GM19025 (cell line): ENCODE measurements at regions not wholly inside any gene's neighbourhood (a gene's known extent, or its start where the extent isn't known, plus 50 kb on each side); places are given as distances from the start of the nearest gene placed in this dataset.

ENCODE experiments used
- ATAC-seq: cut with Tn5 transposase; IDR thresholded peaks from one replicate; pipeline ENCODE4 v1.9.1; 2021; ENCODE audit warnings: mild to moderate bottlenecking, low read depth, moderate library complexity; ENCODE audit not compliant: unreplicated experiment

DNA sequence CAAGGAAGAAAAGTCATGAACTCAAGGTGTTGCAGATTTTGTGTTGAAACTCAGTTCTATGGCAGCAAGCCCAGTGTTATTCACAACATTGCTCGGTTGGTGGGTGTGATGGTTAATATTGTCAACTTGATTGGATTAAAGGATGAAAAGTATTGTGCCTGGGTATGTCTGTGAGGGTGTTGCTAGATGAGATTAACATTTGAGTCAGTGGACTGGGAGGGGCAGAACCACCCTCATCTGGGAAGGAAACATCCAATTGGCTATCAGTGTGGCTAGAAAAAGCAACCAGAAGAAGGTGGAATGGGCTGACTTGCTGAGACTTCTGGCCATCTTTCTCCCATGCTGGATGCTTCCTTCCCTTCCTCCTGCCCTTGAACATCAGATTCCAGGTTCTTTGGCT is 353.2 kb downstream of the ADRA2A start:
- ATAC-seq, result no peak

DNA sequence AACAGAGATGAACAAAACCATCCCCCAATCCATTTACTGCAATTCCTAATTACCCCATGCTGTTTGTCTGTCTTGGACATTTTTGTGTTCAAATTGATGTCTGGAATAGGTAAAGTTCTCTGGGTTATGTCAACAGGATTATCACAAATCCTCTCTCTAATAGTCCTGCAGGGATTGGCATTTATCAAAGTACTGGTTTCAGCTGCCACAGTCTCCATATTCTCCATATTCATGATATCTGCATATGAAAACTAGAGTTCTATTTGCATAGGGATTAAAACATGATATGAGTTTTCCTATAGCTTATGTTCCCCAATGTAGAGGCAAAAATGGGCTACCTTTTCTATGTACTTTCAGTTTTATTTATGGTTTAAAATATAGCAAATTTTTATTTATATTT is 355.8 kb downstream of the ADRA2A start:
- ATAC-seq, result no peak

DNA sequence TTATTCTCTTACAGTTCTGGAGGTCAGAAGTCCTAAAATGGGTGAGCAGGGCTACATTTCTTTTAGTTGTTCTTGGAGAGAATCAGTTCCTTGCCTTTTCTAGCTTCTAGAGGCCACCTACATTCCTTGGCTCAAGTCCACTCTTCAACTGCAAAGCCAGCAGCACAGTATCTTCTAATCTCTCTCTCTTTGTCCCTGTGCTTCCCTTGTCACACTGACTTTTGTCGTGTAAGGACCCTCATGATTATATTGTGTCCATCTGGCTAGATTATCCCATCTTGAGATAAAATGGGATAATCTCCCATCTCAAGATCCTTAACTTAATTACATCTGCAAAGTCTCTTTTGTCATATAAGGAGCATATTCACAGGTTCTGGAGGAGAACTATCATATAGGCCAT is 359.0 kb downstream of the ADRA2A start:
- no peak for ATAC-seq

DNA sequence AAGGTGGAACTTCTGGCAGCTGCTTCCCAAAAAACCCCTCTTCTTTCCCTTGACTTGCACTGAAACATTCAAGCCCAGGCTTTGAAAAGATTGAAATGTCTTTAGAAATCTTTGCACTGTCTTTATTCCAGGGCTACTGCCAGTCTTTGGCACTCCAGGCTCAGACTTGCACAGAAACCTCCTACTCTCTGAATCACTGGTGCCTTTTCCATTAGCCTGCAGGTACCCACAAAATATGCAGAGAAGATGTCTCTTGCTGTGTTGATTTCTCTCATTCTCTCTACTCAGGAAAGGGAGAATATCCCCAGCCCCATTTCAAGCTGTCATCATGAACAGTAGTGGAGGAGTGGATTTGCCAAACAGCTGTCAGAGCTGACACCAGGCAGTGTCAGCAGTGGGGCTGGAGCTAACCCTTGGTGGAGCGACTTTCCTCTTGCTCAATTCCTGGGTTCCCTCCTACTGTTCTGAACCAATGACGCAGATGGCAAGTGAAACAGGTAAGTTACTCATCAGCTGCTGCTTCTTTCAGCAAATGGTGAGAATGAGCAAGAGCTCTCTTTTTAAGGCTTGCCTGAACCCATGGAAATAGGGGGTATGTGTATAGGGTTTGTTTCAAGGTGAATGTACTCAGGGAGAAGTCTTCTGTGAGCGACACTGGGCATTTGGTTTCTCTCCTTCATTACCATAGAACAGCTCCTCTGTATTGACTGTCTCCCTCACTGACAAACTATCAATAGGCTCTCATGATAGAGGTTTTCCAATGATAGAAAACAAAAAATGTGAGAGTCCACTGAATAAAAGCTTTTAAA is 362.4 kb downstream of the ADRA2A start:
- ATAC-seq, result no peak

DNA sequence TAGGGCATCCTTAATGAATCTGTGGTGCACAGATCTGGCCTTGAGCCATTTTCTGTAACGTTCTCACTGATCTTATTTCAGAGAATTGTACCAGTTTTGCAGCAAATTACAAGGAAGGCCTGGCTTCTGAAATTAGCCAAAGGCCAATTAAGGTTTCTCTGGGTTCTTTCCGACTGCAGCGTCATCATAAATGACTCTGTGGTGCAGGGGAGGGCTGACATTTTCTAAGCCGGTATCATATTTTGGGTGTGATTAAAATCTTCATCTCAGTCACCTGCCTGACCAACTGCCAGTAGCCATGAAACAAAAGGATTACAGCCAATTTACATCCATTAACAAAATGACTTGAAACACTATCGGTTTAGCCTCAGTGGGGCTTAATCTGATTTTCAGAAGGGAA is 363.7 kb downstream of the ADRA2A start:
- ATAC-seq, result no peak

DNA sequence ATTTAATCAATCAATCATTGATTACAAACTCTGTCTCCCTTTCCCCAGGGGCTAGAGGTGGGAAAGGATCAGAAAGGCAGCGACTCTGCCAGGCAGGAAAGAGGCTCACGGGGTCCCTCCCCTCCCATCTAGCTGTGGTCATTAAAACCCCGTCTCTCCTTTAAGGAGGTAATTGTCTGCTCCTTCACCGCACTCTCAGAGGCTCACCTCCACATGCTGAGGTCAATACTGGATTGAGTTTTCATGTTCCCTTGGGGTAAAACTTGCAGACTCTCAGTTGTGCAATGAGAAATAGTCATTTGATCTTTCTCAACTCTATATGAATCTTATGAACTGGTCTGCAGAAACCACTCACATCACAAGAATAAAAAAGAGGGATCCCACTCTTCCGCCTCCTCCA is 368.8 kb downstream of the ADRA2A start:
- ATAC-seq, result no peak

DNA sequence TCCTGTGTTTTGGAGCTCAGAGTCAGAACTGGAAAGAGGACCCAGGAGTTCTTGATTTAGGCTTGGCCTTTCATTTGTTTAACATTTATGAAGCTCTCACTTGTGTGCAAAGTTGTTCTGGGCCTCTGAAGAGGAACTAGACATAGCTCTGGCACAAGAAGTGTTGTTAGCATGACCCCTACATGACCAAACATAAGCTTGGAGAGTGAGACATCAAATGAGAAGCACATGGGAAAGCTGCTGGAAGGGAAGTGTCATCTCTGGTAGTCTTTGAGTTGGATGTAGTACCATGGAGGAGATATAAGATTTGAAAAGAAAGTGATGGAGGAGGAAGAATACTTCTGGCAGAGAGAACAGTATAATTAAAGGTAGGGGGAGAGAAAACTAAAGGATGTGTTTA is 370.1 kb downstream of the ADRA2A start:
- ATAC-seq, result no peak

DNA sequence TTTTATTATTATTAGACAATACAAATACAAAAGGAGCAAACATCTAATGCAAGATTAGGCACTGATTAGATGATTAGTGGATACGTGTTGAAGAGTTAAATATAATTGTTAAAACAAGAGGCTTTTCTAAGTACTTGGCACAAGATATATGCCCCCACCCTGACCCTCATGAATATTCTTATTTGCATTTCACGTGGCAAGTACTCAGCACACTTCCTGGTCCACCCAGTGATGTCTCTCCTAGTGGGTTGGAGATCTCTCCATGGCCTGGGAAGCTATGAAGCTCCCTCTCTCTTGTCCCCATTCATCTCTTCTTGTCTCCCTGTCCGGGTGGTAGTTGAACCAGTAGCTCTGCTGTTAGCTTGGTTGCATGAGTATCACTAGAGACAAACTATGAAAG is 375.3 kb downstream of the ADRA2A start:
- no peak for ATAC-seq

DNA sequence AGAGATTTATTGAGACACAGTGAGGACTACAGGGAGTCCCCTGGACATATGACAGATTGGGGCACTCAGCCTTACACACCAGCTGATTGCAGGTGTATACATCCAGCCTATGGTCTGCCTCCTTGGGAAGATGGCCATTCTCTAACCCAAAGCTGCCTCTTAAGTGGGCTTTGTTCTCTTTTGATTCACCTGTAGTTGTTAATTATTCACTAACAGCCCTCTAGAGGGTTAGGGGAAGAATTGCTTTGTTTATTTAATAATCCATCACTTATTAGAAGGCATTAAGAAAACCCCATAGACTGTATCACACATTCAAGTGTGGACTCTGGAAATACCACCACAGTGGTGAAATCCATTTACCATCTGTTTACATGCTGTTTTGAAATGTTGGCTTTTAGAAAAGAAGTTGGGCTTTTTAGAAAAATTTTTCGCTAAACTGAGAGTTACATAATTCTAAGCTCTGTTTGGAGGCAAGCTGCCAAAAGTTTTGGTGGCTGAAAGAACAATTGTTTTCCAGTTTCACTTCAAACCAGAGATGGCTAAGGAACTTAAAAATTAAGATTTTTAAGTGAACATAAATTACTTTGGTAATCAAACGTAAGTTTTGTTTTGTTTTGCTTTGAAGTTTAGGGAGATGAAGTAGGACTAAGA is 379.1 kb downstream of the ADRA2A start:
- ATAC-seq, result no peak

DNA sequence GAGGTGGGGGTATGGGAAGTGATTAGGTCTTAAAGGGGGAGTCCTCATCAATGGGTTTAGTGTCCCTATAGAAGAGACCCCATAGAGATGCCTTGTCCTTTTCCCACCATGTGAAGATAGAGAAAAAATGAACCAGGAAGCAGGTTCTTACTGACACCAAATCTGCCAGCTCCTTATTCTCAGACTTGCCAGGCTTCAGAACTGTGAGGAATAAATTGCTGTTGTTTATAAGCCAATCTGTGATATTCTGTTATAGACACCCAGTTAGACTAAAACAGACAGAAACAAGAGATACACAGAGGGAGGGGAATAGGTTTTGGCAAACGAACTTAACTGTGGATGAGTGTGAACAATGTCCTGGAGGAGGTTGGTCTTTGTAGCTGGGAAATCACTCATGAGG is 381.4 kb downstream of the ADRA2A start:
- no peak for ATAC-seq

DNA sequence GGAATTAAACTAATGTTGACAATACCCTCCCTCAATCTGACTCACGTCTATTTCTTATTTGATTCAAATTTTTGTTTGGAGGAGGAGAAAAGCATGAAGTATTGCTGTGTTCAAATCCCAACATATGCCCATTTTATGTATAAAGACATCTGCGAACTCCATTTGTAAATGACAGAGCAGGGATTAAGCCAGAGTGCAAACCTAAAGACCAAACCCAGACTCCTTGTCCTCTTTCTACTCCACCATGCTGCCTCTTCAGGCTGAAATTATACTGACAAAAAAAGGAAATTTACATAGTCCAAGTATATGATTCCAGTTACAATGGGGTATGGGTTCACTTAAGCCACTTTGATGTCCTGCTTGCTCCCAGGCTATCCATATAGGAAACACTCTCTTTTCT is 383.1 kb downstream of the ADRA2A start:
- no peak for ATAC-seq

DNA sequence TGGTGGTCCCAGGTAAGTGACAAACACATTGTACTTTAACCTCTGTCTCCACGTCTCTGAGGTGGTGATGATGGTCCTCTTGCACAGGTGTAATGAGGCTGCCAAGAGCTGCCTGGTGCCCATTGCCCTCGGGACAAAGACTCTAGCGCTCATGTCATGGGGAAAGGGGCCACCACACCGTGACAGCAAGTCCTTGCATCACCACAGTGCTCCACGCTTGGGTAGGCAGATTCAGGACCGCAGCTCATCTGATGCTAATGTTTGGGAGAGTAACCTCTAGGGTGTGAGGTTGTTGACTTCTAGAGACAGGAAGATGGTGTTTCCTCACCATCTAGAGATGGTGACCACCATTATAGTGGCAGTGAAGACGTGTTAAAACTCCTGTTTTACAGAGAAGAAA is 395.6 kb downstream of the ADRA2A start:
- ATAC-seq, result no peak

DNA sequence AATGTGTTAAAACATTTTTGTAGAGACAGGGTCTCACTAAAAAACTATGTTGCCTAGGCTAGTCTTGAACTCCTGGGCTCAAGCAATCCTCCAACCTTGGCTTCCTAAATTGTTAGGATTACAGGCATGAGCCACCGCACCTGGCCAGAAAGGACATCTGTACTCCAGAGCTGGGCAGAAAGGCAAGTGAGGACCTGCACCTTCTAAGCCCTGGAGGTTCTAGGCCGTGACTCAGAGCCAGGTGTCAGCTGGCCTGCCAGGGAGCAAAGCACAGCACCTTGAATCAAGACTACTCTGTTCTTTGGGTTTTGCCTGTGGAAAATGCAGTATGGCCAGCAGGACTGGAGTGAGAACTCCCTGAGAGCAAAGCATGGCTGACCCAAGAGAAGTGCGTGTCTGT is 396.5 kb downstream of the ADRA2A start:
- no peak for ATAC-seq

DNA sequence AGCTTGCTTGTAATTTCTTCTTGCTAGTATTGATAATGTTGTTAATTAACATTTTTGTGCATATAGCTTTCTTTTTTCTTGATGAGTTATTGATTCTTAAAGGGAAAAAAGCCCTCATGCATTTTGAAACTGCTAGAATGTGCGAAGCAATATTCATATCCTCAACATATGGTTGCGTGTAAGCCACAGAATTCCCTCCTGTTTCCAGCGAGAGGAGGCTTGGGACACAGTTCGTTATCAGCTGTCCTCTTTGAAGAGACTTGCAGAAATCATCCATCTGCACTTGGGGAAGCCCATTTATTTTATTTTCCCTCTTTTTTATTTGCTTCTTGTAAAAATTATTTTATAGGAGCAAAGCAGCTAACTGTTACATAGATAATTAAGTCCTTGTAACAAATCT is 398.0 kb downstream of the ADRA2A start:
- ATAC-seq, result no peak

DNA sequence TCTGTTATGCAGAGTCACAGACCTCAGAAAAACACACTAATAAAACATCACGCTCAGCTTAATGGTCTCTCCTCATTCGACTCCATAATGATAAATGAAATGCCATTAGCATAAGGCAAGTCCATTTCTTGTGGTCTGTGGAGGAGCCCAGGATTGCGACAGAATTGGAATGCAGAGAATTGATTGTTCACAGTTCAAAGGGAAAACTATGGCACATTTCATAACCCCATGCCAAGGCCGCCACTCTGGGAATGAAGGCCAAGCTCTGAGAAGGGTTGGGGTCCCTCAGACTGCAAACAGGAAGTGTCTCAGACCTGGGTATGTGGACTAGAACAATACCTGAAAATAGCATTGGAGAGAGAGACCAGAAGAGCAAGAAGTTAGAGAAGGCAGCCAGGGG is 398.9 kb downstream of the ADRA2A start:
- no peak for ATAC-seq

DNA sequence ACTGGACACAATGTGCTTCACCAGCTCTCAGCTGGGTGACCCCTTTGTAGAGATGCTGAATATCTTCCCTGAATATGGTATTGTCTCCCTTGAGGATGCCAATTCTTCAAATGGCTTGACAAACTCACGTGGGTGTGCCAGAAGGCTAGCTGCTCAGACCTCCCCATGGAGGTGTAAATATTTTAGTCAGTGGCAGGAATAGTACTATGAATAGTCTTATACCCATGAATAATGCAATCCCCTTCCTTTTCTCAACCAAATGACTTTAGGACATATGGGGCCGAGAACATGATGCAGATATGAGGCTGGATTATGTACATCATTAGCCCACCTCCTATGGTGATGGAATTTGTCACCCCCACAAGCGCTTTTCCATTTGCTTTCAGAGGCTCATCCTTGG is 401.8 kb downstream of the ADRA2A start:
- no peak for ATAC-seq

DNA sequence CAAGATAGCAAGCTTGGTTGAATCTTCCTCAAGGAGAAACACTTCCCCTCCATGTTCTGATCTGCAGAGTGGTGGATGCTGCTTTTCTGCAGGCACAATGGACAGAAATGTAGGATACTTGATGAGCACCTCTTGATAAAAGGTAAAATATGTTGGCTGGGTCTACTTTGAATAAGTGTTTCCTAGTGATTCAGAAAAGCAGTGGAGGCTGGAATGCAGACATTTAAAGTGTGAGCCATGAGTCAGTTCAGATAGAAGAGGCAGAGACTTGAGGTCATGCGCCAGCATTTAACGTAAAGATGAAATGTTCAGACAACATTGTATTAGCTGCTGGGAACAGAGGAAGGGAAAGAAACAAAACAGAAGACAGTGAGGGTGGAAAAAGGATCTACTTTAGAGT is 403.1 kb downstream of the ADRA2A start:
- no peak for ATAC-seq

DNA sequence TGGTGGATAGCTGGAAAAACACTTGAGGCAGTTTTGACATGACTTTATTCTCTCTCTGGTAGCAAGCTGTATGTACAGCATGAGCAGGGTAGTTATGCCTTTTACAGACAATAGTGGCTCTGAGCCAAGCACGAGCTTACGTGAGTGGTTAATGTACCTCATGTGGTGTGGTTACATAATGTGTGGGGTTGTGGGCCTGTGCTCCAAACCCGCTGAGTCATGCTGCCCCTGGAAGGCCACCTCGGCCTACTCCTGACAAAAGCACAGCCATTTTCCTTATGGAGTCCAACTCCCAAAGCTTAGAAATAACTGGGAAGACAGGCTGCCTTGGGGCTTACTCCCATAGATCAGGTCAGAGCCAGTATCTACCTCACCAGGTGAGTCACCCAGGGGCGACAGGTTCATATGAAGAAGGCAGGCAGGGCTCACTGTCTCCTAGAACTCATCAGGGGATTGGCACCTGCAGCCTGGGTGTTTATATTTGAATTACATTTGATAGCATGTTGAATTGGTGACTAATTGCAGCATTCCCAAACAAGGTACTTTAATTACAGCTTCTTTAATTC is 404.5 kb downstream of the ADRA2A start:
- no peak for ATAC-seq

DNA sequence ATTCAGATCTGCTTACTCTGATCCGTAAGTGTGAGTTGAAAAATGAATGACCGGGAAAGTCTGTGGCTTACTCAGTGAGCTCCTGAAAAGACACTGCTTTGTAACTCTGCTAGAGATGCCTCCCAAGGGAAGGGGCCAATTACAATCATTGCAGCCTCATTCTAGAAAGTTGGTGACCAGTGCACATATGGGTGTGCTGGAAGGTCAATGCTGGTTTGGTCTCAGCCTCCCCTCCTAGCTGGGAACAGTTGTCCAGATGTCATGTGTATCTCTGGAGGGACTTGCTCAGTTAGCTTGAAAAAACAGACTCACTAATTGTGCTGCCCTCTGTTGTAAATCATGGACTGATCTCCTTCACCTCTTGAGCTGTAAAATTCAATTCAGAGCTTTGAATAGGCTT is 405.0 kb downstream of the ADRA2A start:
- ATAC-seq, result no peak

DNA sequence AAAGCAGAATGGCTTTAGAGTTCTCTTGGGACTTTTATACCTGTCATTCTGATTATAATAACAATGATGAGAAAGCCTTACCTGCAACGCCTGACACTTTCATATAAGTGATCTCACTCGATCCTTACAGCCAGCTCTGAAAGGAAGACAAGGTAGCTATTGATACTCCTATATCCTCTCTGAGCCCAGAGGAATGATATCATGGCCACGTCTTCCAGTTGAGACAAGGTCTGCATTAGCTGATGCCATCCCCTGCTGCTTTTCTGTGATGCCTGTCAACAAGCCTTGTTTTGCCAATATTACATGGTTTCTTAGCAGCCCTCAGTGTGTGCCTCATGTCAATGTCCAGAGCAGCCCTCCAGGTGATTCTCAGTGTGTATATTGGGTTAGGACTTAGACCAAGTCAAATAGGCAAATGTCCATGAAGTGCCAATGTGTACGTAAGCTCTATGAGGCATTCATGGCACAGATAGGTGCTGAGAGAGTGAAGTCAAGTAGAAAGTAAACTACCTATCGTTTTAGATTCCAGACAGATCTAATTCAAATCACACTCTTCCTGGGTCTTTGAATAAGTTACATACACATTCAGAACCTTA is 405.9 kb downstream of the ADRA2A start:
- no peak for ATAC-seq

DNA sequence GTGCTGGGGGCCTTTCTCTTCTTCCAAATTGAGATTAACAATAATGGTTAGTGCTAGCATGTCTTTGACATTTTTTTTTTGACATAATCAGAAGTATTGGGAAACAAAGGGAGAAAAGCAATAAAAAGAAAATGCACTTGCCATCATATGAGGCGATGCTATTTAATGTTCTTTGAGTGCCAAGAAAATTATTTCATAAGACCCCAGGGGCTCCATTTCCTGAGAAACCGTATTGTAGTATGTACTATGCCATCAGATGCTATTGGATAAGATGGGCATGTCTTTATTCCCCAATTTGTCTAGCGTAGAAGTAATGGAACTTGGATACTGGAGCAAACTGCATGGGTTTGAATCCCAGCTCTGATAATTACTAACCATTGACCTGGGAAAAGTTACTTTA is 408.9 kb downstream of the ADRA2A start:
- no peak for ATAC-seq

DNA sequence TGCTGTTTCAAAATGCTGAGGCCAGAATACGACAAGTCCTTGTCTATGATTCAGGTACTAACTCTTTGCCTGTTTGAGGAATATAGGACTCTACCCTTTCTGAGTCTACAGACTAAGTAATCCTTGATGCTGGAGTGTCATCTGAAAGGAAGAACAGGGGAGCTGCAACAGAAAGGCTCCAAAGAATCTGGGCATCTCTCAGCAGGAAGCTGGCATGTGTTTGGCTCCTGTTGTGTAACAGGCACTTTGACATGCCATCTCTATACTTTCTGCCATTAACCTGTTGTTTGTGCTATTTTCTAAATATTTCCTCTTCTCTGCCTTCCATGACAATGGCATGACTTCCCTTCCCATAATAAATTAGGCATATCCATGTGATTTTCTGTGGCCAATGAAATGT is 409.5 kb downstream of the ADRA2A start:
- no peak for ATAC-seq
